ENCODE measurements at regions not wholly inside any gene's neighbourhood (a gene's known extent, or its start where the extent isn't known, plus 50 kb on each side); places are given as distances from the start of the nearest gene placed in this dataset.

- DNase-seq (ENCODE audit: low read depth, low spot score) = no peak
- H3K27ac ChIP-seq = no peak overlapping the region
Measured at GRCh38 chr20:39596554-39596953, 634.4 kb downstream of the DHX35 start.

GRCh38 chr20:39592371-39592770 is 630.2 kb downstream of the DHX35 start:
- DNase-seq (ENCODE audit: low read depth, low spot score) = no peak

GRCh38 chr20:39588148-39588757 is 626.1 kb downstream of the DHX35 start:
- no peak overlapping the region for H3K27ac ChIP-seq
- no peak for DNase-seq (ENCODE audit: low read depth, low spot score)

More at GRCh38 chr20:39592371-39592770, 630.2 kb downstream of the DHX35 start:
- H3K27ac ChIP-seq = no peak overlapping the region

- no peak overlapping the region for H3K27ac ChIP-seq
- no peak for DNase-seq (ENCODE audit: low read depth, low spot score)
Measured at GRCh38 chr20:39581034-39581433, 618.9 kb downstream of the DHX35 start.

GRCh38 chr20:39576771-39577170 is 614.6 kb downstream of the DHX35 start:
- DNase-seq (ENCODE audit: low read depth, low spot score) = no peak
- H3K27ac ChIP-seq = no peak overlapping the region

GRCh38 chr20:39574061-39574460 is 611.9 kb downstream of the DHX35 start:
- no peak overlapping the region for H3K27ac ChIP-seq
- DNase-seq (ENCODE audit: low read depth, low spot score) = no peak

- H3K27ac ChIP-seq = no peak overlapping the region
- no peak for DNase-seq (ENCODE audit: low read depth, low spot score)
Measured at GRCh38 chr20:39571171-39571570, 609.0 kb downstream of the DHX35 start.

- no peak overlapping the region for H3K27ac ChIP-seq
- DNase-seq (ENCODE audit: low read depth, low spot score) = no peak
Measured at GRCh38 chr20:39568109-39568508, 606.0 kb downstream of the DHX35 start.

GRCh38 chr20:39563349-39563748 is 601.2 kb downstream of the DHX35 start:
- H3K27ac ChIP-seq = no peak overlapping the region
- DNase-seq (ENCODE audit: low read depth, low spot score) = no peak

GRCh38 chr20:39554341-39554740 is 592.2 kb downstream of the DHX35 start:
- H3K27ac ChIP-seq = no peak overlapping the region
- no peak for DNase-seq (ENCODE audit: low read depth, low spot score)

GRCh38 chr20:39553120-39553519 is 591.0 kb downstream of the DHX35 start:
- DNase-seq (ENCODE audit: low read depth, low spot score) = no peak
- H3K27ac ChIP-seq = no peak overlapping the region

- no peak for DNase-seq (ENCODE audit: low read depth, low spot score)
- H3K27ac ChIP-seq = no peak overlapping the region
Measured at GRCh38 chr20:39549733-39550132, 587.6 kb downstream of the DHX35 start.

- no peak overlapping the region for H3K27ac ChIP-seq
- DNase-seq (ENCODE audit: low read depth, low spot score) = no peak
Measured at GRCh38 chr20:39547546-39548408, 585.6 kb downstream of the DHX35 start.

GRCh38 chr20:39541136-39541803 is 579.1 kb downstream of the DHX35 start:
- no peak for DNase-seq (ENCODE audit: low read depth, low spot score)
- no peak overlapping the region for H3K27ac ChIP-seq

GRCh38 chr20:39538317-39538716 is 576.2 kb downstream of the DHX35 start:
- DNase-seq (ENCODE audit: low read depth, low spot score) = no peak
- H3K27ac ChIP-seq = no peak overlapping the region

- H3K27ac ChIP-seq = no peak overlapping the region
- no peak for DNase-seq (ENCODE audit: low read depth, low spot score)
Measured at GRCh38 chr20:39535301-39535700, 573.2 kb downstream of the DHX35 start.

GRCh38 chr20:39534846-39535245 is 572.7 kb downstream of the DHX35 start:
- no peak overlapping the region for H3K27ac ChIP-seq
- DNase-seq (ENCODE audit: low read depth, low spot score) = no peak

- H3K27ac ChIP-seq = no peak overlapping the region
Measured at GRCh38 chr20:39533858-39534257, 571.7 kb downstream of the DHX35 start.

GRCh38 chr20:39532205-39532604 is 570.1 kb downstream of the DHX35 start:
- no peak overlapping the region for H3K27ac ChIP-seq
- DNase-seq (ENCODE audit: low read depth, low spot score) = no peak

More at GRCh38 chr20:39533858-39534257, 571.7 kb downstream of the DHX35 start:
- no peak for DNase-seq (ENCODE audit: low read depth, low spot score)

GRCh38 chr20:39528436-39528835 is 566.3 kb downstream of the DHX35 start:
- H3K27ac ChIP-seq = no peak overlapping the region
- DNase-seq (ENCODE audit: low read depth, low spot score) = no peak

- DNase-seq (ENCODE audit: low read depth, low spot score) = peak; percentile 41
Measured at GRCh38 chr20:39524371-39524911, 562.3 kb downstream of the DHX35 start.

More at GRCh38 chr20:39524371-39524911, 562.3 kb downstream of the DHX35 start:
- H3K27ac ChIP-seq = peak overlapping the region; percentile 64

All from epithelial cell of prostate (primary cell).